ENCODE measurements at regions not wholly inside any gene's neighbourhood (a gene's known extent, or its start where the extent isn't known, plus 50 kb on each side); places are given as distances from the start of the nearest gene placed in this dataset.
"Not testable (repeated sequence)": the region's sequence is repeated elsewhere in the genome, so short reads cannot be mapped to it uniquely, and the experiment has no call there.

- DNase-seq (ENCODE audit: low spot score) = no peak
Measured at GRCh38 chr15:38073178-38073946, 138.9 kb downstream of the TMCO5A start.

DNA sequence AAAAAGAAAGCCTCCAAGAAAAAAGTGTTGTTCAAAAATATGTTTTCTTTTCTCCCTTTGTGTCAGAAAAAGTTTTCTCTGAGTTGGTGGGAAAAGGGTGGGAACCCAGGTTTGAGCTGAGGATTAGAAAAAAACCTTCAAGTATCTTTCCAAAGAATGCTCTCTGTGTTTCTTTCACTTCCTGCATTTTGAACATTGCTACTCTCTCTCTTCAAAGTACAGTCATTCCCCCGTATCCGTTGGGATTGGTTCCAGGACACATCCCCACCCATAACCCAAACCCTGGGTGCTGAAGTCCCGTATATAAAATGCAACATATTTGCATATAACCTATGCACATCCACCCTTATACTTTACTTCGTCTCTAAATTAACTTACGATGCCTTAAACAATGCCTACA lies 139.6 kb downstream of the TMCO5A start:
- no peak for DNase-seq (ENCODE audit: low spot score)

- no peak for DNase-seq (ENCODE audit: low spot score)
Measured at GRCh38 chr15:38075466-38075865, 141.0 kb downstream of the TMCO5A start.

GRCh38 chr15:38076786-38077185 lies 142.3 kb downstream of the TMCO5A start:
- DNase-seq (ENCODE audit: low spot score) = no peak

DNA sequence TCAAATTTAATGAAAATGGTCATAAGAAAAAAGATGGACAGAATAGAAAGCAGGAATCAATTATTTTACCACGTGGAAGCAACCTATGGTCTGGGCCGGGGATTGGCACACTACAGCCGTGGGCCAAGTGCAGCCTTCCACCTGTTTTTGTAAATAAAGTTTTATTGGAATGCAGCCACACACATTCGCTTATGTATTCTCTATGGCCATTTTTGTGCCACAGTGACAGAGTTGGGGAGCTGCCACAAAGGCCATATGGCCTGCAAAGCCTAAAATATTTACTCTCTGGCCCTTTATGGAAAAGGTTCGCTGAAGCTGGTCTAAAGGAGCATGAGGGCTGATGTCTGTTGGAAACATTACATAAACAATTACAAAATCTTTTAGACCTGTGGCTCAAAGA lies 144.8 kb downstream of the TMCO5A start:
- DNase-seq (ENCODE audit: low spot score) = no peak

GRCh38 chr15:38080651-38081275 lies 146.3 kb downstream of the TMCO5A start:
- DNase-seq (ENCODE audit: low spot score) = no peak

GRCh38 chr15:38084289-38084688 lies 149.8 kb downstream of the TMCO5A start:
- DNase-seq (ENCODE audit: low spot score) = no peak

- DNase-seq (ENCODE audit: low spot score) = no peak
Measured at GRCh38 chr15:38085114-38085513, 150.7 kb downstream of the TMCO5A start.

DNA sequence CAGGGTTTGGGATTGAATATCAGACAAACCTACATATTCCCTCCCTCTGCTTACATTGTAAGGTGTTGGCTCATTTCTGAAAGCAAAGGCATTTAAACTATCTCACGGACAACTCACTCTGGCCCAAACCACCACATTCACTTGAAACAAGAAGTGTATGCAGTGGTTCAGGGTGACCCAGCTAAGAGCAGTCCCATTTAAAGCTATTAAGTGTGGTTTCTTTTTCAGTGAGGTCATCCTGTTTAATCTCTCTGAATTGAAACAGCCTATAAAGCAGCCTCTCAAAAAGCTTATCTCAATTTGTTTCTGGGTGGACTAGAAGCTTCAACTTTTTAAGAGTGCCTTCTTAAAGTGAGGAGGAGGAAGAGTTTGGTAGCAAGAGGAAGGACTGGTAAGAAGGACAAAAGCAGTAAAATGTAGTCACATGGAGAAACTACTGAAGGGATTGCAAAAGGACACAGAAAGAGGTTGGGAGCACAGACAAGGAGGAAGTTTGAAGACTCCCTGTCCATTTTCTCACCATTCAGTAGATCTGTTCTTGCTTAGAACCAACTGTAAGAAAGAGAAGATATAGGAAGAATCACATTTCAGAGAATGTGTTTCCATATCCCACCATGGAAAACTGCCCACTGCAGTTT lies 151.6 kb downstream of the TMCO5A start:
- no peak for DNase-seq (ENCODE audit: low spot score)

DNA sequence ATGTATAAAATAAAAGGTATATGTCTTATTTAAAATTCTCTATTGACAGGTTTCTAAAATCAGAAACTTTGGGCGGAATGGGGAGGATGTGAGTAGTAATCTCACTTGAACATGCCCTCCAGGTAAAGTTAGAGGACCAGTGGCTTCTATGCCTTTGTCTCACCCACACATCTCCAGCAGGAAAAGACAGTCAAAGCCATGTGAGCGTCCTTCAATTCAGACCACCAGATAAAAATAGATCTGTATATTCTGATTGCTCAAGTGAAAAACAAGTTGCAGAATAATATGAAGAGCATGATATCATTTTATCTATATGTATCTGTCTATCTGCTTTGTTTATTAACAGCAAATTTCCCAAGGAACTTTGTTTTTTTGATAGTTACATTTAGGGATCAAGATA lies 152.2 kb downstream of the TMCO5A start:
- no peak for DNase-seq (ENCODE audit: low spot score)

- DNase-seq (ENCODE audit: low spot score) = no peak
Measured at GRCh38 chr15:38088971-38089370, 154.5 kb downstream of the TMCO5A start.

DNA sequence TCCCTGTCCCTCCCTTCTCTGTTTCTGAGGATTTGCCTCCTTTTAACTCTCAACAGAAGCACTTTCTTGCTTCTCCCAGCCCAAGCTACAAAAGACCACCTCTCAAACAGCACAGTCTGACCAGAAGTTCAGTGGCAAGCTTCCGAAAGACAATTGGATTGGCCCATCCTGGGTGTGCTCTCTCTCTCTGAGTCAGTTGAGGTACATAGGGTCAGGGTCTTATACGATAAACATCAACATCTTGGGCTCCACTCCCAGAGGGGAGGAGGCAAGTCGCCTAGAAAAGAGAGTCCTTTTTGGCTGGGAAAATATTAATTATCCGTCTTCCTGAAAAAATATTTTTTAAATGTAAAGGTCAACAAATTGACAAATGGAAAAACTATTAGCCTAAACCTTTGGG lies 155.8 kb downstream of the TMCO5A start:
- DNase-seq (ENCODE audit: low spot score) = no peak

- no peak for DNase-seq (ENCODE audit: low spot score)
Measured at GRCh38 chr15:38090678-38091077, 156.2 kb downstream of the TMCO5A start.

DNA sequence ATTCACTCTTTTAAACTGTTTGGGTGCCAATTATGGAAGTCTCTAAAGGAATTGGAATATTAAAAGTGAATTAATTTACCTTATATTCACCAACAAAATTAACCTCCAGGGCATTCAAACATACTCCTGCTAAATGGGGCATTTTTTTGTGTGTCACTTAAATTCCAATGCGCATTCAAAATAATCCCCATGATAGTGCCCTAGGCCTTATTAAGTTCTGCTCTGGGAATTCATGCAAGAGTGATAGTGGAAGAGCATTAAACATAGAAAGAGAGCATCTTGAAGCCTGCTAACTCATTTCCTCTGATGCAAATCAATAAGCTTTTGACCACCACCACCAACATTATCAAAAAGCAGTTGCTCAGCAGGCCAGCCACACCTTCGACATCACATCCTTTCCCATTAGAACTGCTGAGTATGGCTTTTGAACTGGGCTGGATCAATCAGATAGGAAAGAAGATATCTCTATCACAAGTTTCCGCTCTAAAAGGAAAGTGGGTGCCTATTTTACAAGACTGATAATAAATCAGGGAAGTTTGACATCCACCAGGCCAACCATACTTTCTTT lies 156.7 kb downstream of the TMCO5A start:
- no peak for DNase-seq (ENCODE audit: low spot score)

DNA sequence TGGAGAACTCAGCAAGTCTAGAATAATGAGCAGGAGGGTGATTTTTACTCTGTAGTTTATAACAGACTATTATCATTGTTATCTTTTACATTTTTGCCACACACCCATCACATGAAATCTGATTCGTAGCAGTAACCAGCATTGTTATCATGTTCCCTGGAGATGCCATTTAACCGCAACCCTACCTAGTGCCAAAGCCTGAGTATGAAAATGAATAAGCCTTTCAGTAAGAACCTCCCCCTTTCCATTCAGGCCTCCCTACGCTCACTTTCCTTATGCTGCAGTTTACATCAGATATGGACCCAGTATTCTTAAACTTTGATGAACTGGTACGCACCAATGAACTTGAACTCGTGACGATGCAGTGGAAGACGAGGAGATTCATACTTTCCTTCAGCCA lies 158.7 kb upstream of the SPRED1 start:
- DNase-seq (ENCODE audit: low spot score) = no peak

DNA sequence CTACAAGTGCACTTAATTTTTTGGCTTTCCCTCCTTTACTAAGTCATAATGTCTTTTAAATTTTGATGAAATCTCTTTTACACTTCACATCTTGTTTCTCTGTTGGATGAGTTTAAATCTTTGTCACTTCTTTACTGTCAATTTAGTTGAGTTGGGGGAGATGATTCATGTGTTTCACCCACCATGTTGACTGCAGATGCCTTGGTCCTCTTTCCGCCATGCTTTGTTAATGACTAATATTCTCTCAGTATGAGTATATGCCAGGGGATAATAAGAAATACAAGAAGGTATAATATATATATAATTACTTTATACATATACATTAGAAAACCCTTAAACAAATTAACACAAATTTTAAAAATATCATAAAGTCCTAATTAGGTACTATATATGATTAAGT lies 149.7 kb upstream of the SPRED1 start:
- DNase-seq (ENCODE audit: low spot score) = no peak

DNA sequence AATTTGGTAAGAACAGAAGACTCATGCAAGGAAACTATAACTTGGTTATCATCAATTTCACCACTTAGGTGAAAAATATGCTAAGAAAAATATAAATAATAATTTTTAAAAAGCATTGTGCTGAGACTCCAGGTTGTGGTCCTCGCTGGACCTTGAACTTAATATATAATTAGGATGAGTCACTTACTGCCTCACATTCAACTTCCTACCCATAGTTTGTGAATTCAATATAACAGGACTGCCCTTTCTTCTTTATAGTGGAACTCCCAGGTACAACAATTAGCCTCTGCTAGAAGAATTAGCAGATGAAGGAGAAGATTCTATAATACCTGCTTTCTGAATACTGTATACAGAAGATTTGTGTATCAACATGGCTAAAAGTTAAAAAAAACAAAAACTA lies 149.1 kb upstream of the SPRED1 start:
- no peak for DNase-seq (ENCODE audit: low spot score)

DNA sequence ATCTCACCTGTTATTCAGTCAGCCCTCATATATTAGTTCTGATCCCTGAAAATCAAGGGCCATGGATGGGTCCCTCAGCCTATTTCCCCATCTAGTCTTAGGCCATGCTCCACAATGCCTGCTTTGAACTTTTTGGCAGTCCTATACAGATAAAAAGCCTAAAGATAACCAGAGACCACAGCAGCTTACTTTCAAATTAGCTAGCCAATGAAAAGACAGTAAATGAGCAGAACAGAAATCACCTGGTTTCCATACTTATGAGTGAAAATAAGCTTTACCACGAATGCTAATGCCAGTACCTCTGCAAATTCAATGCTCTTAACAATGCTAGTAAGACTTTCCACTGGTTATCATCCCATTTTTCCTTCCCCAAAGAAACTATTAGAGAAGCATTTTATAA lies 141.6 kb upstream of the SPRED1 start:
- no peak for DNase-seq (ENCODE audit: low spot score)

- no peak for DNase-seq (ENCODE audit: low spot score)
Measured at GRCh38 chr15:38112406-38112805, 140.2 kb upstream of the SPRED1 start.

GRCh38 chr15:38115121-38115520 lies 137.5 kb upstream of the SPRED1 start:
- no peak for DNase-seq (ENCODE audit: low spot score)

DNA sequence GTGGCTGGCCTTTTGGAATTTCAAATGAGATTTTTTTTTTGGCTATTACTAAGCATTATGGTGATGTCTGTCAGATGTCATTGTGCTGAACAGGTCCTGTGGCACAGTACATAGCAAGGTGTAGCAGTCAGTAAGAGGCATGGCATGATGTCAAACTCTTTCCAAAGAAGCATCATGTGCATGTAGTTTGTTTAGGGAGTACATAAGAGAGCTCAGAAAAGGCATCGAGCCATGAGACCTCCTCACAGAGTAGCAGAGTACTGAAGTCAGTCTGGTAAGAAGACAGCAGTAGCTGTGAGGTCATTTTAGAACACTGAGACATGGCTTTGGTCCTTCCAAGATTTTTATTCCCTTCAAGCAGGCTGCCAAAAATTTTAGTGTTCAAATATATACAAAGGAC lies 134.9 kb upstream of the SPRED1 start:
- DNase-seq (ENCODE audit: low spot score) = no peak

DNA sequence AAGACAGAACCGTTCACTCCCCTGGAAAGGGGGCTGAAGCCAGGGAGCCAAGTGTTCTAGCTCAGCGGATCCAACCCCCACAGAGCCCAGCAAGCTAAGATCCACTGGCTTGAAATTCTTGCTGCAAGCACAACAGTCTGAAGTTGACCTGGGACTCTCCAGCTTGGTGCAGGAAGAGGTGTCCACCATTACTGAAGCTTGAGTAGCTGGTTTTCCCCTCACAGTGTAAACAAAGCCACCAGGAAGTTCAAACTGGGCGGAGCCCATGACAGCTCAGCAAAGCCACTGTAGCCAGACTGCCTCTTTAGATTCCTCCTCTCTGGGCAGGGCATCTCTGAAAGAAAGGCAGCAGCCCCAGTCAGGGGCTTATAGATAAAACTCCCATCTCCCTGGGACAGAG lies 132.8 kb upstream of the SPRED1 start:
- DNase-seq (ENCODE audit: low spot score) = not testable (repeated sequence)

DNA sequence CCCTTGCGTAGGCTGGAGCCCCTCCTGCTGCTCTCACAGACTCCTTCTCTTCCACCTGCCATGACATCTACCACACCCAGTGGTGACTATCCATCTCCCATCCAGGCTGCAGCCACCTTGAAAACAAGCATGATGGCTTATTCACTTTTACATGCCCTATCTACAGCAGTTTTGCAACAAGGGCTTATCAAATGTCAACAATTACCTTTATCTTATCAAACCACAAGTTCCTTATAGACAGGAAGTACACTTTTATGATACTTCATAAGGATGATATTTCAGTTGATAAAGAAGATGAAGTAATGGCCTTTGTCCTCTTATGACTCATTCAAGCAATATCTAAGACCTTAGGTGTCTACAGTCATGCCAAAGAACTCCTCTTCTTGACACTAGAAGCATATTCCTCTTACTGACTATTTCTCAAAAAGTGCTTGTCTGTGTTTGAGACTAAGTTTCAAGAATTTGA lies 125.3 kb upstream of the SPRED1 start:
- no peak for DNase-seq (ENCODE audit: low spot score)
